Tibial nerve (tissue), 4 donors: ENCODE measurements at regions not wholly inside any gene's neighbourhood (a gene's known extent, or its start where the extent isn't known, plus 50 kb on each side); places are given as distances from the start of the nearest gene placed in this dataset.

Source experiments
- CTCF ChIP-seq, 5 experiments: fragments of 200-600 bp in 3 of 5; fragments of 450-650 bp in 2 of 5; sonication (generic) in 3 of 5; IDR thresholded peaks; one replicate each; pipeline ENCODE4 v1.5.1; 2016 to 2019; ENCODE audit warnings: antibody characterized with exemption in 5 of 5, mild to moderate bottlenecking in 3 of 5, moderate library complexity in 2 of 5
- EP300 ChIP-seq, 2 donors: sonication (generic); formaldehyde crosslinking; IDR thresholded peaks; one replicate each; pipeline ENCODE4 v1.6.1; 2017; ENCODE audit warnings: antibody characterized with exemption in 2 of 2, mild to moderate bottlenecking in 1 of 2
- POLR2A ChIP-seq, 2 donors: fragments of 450-650 bp; IDR thresholded peaks; one replicate each; pipeline ENCODE4 v1.6.1; 2017; ENCODE audit warnings: antibody characterized with exemption in 2 of 2, mild to moderate bottlenecking in 2 of 2, moderate library complexity in 2 of 2

GRCh38 chr21:24890021-24890420 lies 717.3 kb downstream of the MRPL39 start:
- TF ChIP-seq CTCF (IDR thresholded peaks at IDR 0.05) (no peak), POLR2A (IDR thresholded peaks at IDR 0.05) (no peak), EP300 (IDR thresholded peaks at IDR 0.05) (no peak)
